GM12878 (cell line): ENCODE measurements at regions not wholly inside any gene's neighbourhood (a gene's known extent, or its start where the extent isn't known, plus 50 kb on each side); places are given as distances from the start of the nearest gene placed in this dataset.

ENCODE experiments used
- ATAC-seq: fragments of 200-7000 bp; cut with Tn5 transposase; 3 replicates; pipeline ENCODE4 v1.9.1; 2020; ENCODE audit warnings: mild to moderate bottlenecking, moderate library complexity
- BruUV-seq: library from RNA; stranded (reverse); fragments of 400-500 nt; replicated peaks from 2 replicates; lab custom pipeline; 2021; lab: Mats Ljungman, UMichigan
- CTCF ChIA-PET: fragments of 300-600 bp; sonication (Branson Sonifier 250); formaldehyde crosslinking; extraction: SDS; loops from one replicate; lab custom pipeline; 2021; ENCODE audit warnings: inconsistent platforms; lab: Yijun Ruan, JAX
- POLR2A ChIA-PET: fragments of 350-600 bp; formaldehyde crosslinking; extraction: SDS; loops from one replicate; lab custom pipeline; 2021; ENCODE audit warnings: inconsistent platforms; lab: Charles Lee
- RAD21 ChIA-PET: fragments of 300-600 bp; sonication (Branson Sonifier 250); formaldehyde crosslinking; loops from one replicate; lab custom pipeline; 2023; ENCODE audit warnings: antibody characterized with exemption; ENCODE audit not compliant: unreplicated experiment; lab: Charles Lee
- SMC1A ChIA-PET: fragments of 300-600 bp; sonication (Branson Sonifier 250); formaldehyde crosslinking; loops from one replicate; lab custom pipeline; 2023; ENCODE audit not compliant: unreplicated experiment, uncharacterized antibody; lab: Charles Lee
- DNase-seq: peaks from one replicate; pipeline ENCODE4 v3.0.0-alpha.2; 2011; ENCODE audit warnings: low read depth, low spot score
- FAIRE-seq: peaks from 3 replicates; lab custom pipeline; 2011; peaks lifted over from hg19 to GRCh38; lab: Jason Lieb, UNC
- H2AFZ ChIP-seq: 2 replicates; pipeline ENCODE4 v1.6.0; 2011; ENCODE audit warnings: low read depth, low read length, control low read depth; ENCODE audit not compliant: control insufficient read depth
- H3K27ac ChIP-seq: 2 replicates; pipeline ENCODE4 v1.5.1; 2011; ENCODE audit warnings: control low read depth; ENCODE audit not compliant: control insufficient read depth, insufficient read depth
- H3K27me3 ChIP-seq, 2 experiments: replicated peaks in 1 of 2; 2 replicates each; pipeline versions ENCODE4 v1.6.0 to v1.6.1; 2011; ENCODE audit warnings: low read length in 1 of 2; ENCODE audit not compliant: control insufficient read depth in 2 of 2, insufficient read depth in 2 of 2
- H3K36me3 ChIP-seq, 2 experiments: 2 replicates each; pipeline ENCODE4 v1.5.1; 2011; ENCODE audit warnings: low read length in 1 of 2; ENCODE audit not compliant: control insufficient read depth in 2 of 2, insufficient read depth in 2 of 2
- H3K4me1 ChIP-seq: 2 replicates; pipeline ENCODE4 v1.6.1; 2011; ENCODE audit warnings: mild to moderate bottlenecking, low read length, moderate library complexity, mixed read lengths; ENCODE audit not compliant: control insufficient read depth, insufficient read depth
- H3K4me2 ChIP-seq: 2 replicates; pipeline ENCODE4 v1.6.0; 2011; ENCODE audit warnings: control low read depth; ENCODE audit not compliant: control insufficient read depth, insufficient read depth
- H3K4me3 ChIP-seq: fragments of 200-600 bp; sonication (generic); 2 replicates; pipeline ENCODE4 v1.5.1; 2016
- H3K79me2 ChIP-seq: 2 replicates; pipeline ENCODE4 v1.6.0; 2011; ENCODE audit warnings: low read length; ENCODE audit not compliant: control insufficient read depth, insufficient read depth
- H3K9ac ChIP-seq: 2 replicates; pipeline ENCODE4 v1.8.0; 2011; ENCODE audit warnings: low read length, control low read depth, mixed read lengths; ENCODE audit not compliant: control insufficient read depth, insufficient read depth
- H3K9me3 ChIP-seq: replicated peaks from 3 replicates; pipeline ENCODE4 v1.5.1; 2011; ENCODE audit warnings: mild to moderate bottlenecking, low read length; ENCODE audit not compliant: control insufficient read depth, insufficient read depth
- H4K20me1 ChIP-seq: 2 replicates; pipeline ENCODE4 v1.6.0; 2011; ENCODE audit not compliant: control insufficient read depth, insufficient read depth
- ATF7 ChIP-seq: fragments of 450-650 bp; IDR thresholded peaks from 2 replicates; pipeline ENCODE4 v1.6.1; 2016; ENCODE audit warnings: low read depth, mild to moderate bottlenecking
- BMI1 ChIP-seq: fragments of 450-650 bp; IDR thresholded peaks from 2 replicates; pipeline ENCODE4 v1.6.1; 2016; ENCODE audit warnings: mild to moderate bottlenecking, moderate library complexity, borderline replicate concordance
- E2F4 ChIP-seq: IDR thresholded peaks from 2 replicates; pipeline ENCODE4 v1.6.1; 2012; ENCODE audit warnings: low read depth, low read length, improper control_type of control experiment
- ELK1 ChIP-seq: IDR thresholded peaks from 2 replicates; pipeline ENCODE4 v1.6.1; 2012; ENCODE audit warnings: low read depth, low read length, improper control_type of control experiment
- IRF3 ChIP-seq: fragments of 450-650 bp; IDR thresholded peaks from 2 replicates; pipeline ENCODE4 v1.6.1; 2014; ENCODE audit warnings: mild to moderate bottlenecking
- MXI1 ChIP-seq: fragments of 150-350 bp; IDR thresholded peaks from 2 replicates; pipeline ENCODE4 v1.6.1; 2011; ENCODE audit warnings: low read depth, mild to moderate bottlenecking, inconsistent platforms, low read length, improper control_type of control experiment
- NFXL1 ChIP-seq: fragments of 450-650 bp; IDR thresholded peaks from 2 replicates; pipeline ENCODE4 v1.6.1; 2017; ENCODE audit warnings: antibody characterized with exemption, mild to moderate bottlenecking, borderline replicate concordance
- PKNOX1 ChIP-seq: fragments of 450-650 bp; IDR thresholded peaks from 2 replicates; pipeline ENCODE4 v1.6.1; 2016; ENCODE audit warnings: mild to moderate bottlenecking
- POU2F2 ChIP-seq: IDR thresholded peaks from 3 replicates; pipeline ENCODE4 v1.6.1; 2011; ENCODE audit warnings: low read depth, mild to moderate bottlenecking, low read length, borderline replicate concordance
- RAD21 ChIP-seq: IDR thresholded peaks from 2 replicates; pipeline ENCODE4 v1.6.1; 2011; ENCODE audit warnings: mild to moderate bottlenecking, low read depth, low read length, moderate library complexity; ENCODE audit not compliant: insufficient read depth
- RUNX3 ChIP-seq: IDR thresholded peaks from 2 replicates; pipeline ENCODE4 v1.6.1; 2012; ENCODE audit warnings: low read length, inconsistent platforms
- SMARCA5 ChIP-seq: fragments of 450-650 bp; IDR thresholded peaks from 2 replicates; pipeline ENCODE4 v1.6.1; 2017; ENCODE audit warnings: mild to moderate bottlenecking
- SMC3 ChIP-seq: IDR thresholded peaks from 2 replicates; pipeline ENCODE4 v1.6.1; 2011; ENCODE audit warnings: low read length, improper control_type of control experiment, borderline replicate concordance
- SP1 ChIP-seq: IDR thresholded peaks from one replicate; pipeline ENCODE4 v1.6.1; 2011; ENCODE audit warnings: low read depth, low read length
- YY1 ChIP-seq: IDR thresholded peaks from 2 replicates; pipeline ENCODE4 v1.6.1; 2011; ENCODE audit warnings: low read depth, mild to moderate bottlenecking, low read length
- ZNF592 ChIP-seq: fragments of 450-650 bp; IDR thresholded peaks from 2 replicates; pipeline ENCODE4 v1.6.1; 2017; ENCODE audit warnings: mild to moderate bottlenecking, moderate library complexity
- WGBS: methylation state at CpG from one replicate; pipeline ENCODE4 v1.1.6; 2016; ENCODE audit warnings: low lambda C conversion rate; ENCODE audit not compliant: insufficient replicate concordance, insufficient coverage; ENCODE audit errors: missing lambda C conversion rate; 5-methylcytosine and 5-hydroxymethylcytosine counted together
- in situ Hi-C: fragments of 300-500 bp; cut with MboI; formaldehyde crosslinking; loops from 9 replicates; pipeline ENCODE4 v1.14.3; 2018; ENCODE audit warnings: mixed read lengths
- intact Hi-C: fragments of 100-400 bp; cut with micrococcal nuclease; formaldehyde crosslinking; loops from one replicate; pipeline ENCODE4 v1.14.2; 2022; ENCODE audit not compliant: unreplicated experiment

GRCh38 chr18:1999387-1999786, 571.9 kb downstream of the METTL4 start (continued):
- TF ChIP-seq YY1 = no peak
- TF ChIP-seq ATF7 = no peak
- TF ChIP-seq RAD21 = no peak
- TF ChIP-seq MXI1 = no peak
- TF ChIP-seq SP1 = no peak
- TF ChIP-seq POU2F2 = no peak
- TF ChIP-seq ZNF592 = no peak

- intact Hi-C loops = no loop called here
- H3K9ac ChIP-seq = no peak overlapping the region
- ChIA-PET CTCF (no interaction called here), SMC1A (no interaction called here), POLR2A (no interaction called here), RAD21 (no interaction called here)
- FAIRE-seq (no peak), DNase-seq (no peak), ATAC-seq (no peak)
- 27% methylated on average over 2 of the region's 2 CpGs for WGBS
- H2AFZ ChIP-seq = no peak overlapping the region
- no peak overlapping the region for H3K4me2 ChIP-seq
- H3K79me2 ChIP-seq = no peaks in the 10 kb centered on the region
- no peaks in the 10 kb centered on the region for H3K27me3 ChIP-seq
- no peaks in the 10 kb centered on the region for H3K4me1 ChIP-seq
- H3K9me3 ChIP-seq = no peaks in the 10 kb centered on the region
- in situ Hi-C loops = no loop called here
- no peaks in the 10 kb centered on the region for H4K20me1 ChIP-seq
- no peak overlapping the region for H3K4me3 ChIP-seq
- no peak overlapping the region for H3K27ac ChIP-seq
- H3K36me3 ChIP-seq = no peaks in the 10 kb centered on the region
- BruUV-seq = no TSS peak
- TF ChIP-seq ATF7 = no peak
- no peak for TF ChIP-seq NFXL1
- no peak for TF ChIP-seq BMI1
- no peak for TF ChIP-seq E2F4
- TF ChIP-seq PKNOX1 = no peak
- no peak for TF ChIP-seq SMC3
- no peak for TF ChIP-seq IRF3
- no peak for TF ChIP-seq ELK1
- no peak for TF ChIP-seq SMARCA5
- TF ChIP-seq RUNX3 = no peak
Measured at GRCh38 chr18:2002151-2002550, 569.2 kb downstream of the METTL4 start.
